GM06990 (cell line): ENCODE measurements at regions not wholly inside any gene's neighbourhood (a gene's known extent, or its start where the extent isn't known, plus 50 kb on each side); places are given as distances from the start of the nearest gene placed in this dataset.

Source experiments
- DNase-seq: peaks from one replicate; pipeline ENCODE4 v3.0.0-alpha.2; 2011; ENCODE audit not compliant: insufficient read length; ENCODE audit errors: extremely low read depth
- H3K27me3 ChIP-seq: replicated peaks from 2 replicates; pipeline ENCODE4 v1.6.0; 2011; ENCODE audit warnings: low read length; ENCODE audit not compliant: control insufficient read depth, insufficient read depth
- H3K36me3 ChIP-seq: 2 replicates; pipeline ENCODE4 v1.5.1; 2011; ENCODE audit warnings: low read length; ENCODE audit not compliant: control insufficient read depth, insufficient read depth
- H3K4me3 ChIP-seq: replicated peaks from 2 replicates; pipeline ENCODE4 v1.5.1; 2011; ENCODE audit warnings: low read depth, mild to moderate bottlenecking, control low read depth, low read length
- TF ChIP-seq, protein P1 (sequence below): IDR thresholded peaks from 2 replicates; pipeline ENCODE4 v1.5.1; 2011; ENCODE audit warnings: low read length, control low read depth, mild to moderate bottlenecking, inconsistent platforms; ENCODE audit not compliant: insufficient read depth, poor library complexity, severe bottlenecking

GRCh38 chr5:74296685-74297408, 343.7 kb downstream of the ENC1 start:
- Histone ChIP-seq H3K4me3 (no peak overlapping the region), H3K27me3 (no peaks in the 10 kb centered on the region), H3K36me3 (no peaks in the 10 kb centered on the region)
- TF ChIP-seq, protein P1, sequence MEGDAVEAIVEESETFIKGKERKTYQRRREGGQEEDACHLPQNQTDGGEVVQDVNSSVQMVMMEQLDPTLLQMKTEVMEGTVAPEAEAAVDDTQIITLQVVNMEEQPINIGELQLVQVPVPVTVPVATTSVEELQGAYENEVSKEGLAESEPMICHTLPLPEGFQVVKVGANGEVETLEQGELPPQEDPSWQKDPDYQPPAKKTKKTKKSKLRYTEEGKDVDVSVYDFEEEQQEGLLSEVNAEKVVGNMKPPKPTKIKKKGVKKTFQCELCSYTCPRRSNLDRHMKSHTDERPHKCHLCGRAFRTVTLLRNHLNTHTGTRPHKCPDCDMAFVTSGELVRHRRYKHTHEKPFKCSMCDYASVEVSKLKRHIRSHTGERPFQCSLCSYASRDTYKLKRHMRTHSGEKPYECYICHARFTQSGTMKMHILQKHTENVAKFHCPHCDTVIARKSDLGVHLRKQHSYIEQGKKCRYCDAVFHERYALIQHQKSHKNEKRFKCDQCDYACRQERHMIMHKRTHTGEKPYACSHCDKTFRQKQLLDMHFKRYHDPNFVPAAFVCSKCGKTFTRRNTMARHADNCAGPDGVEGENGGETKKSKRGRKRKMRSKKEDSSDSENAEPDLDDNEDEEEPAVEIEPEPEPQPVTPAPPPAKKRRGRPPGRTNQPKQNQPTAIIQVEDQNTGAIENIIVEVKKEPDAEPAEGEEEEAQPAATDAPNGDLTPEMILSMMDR: no peak
- DNase-seq: no peak

- Histone ChIP-seq H3K36me3 (no peaks in the 10 kb centered on the region), H3K27me3 (no peaks in the 10 kb centered on the region), H3K4me3 (no peak overlapping the region)
- no peak for DNase-seq
- TF ChIP-seq, protein P1: no peak
Measured at GRCh38 chr5:74295676-74296075, 344.9 kb downstream of the ENC1 start.

DNA sequence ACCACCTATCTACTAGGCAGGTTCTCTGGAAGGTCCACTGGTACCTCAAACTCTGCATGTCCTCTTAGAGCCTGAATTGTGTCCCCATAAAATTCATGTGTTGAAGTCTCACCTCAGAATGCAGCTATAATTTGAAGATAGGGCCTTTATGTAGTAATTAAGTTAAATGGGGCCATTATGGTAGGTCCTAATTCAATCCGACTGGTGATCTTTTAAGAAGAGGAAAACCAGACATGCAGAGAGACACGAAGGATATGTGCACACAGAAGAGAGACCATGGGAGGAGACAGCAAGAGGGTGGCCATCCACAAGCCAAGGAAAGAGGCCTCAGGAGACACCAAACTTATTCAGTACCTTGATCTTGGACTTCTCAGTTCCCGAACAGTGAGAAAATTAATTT, 345.4 kb downstream of the ENC1 start:
- DNase-seq: no peak
- H3K4me3 ChIP-seq: no peak overlapping the region
- no peaks in the 10 kb centered on the region for H3K36me3 ChIP-seq
- TF ChIP-seq, protein P1: no peak
- no peaks in the 10 kb centered on the region for H3K27me3 ChIP-seq

DNA sequence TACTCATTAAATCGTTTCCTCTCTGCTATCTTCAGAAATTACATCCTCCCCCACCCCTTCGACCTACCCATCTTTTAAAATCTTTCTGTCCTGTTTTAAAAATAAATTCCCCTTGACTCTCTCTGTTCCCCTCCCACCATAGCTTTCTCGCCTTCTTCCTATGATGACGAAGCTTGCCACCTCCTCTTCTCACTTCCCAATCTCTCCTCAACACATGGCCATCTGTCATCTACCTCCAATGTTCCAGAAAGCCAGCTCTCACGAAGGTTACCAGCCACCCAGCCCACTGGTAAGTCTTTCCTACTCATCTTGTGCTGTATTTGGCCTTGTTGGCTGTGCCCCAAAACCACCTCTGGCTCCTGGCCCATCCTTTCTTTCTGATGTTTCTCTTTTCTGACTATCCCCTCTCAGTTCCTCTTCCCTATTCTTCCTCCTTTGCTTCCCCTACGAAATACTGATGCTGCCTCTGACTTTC, 346.3 kb downstream of the ENC1 start:
- DNase-seq: peak; percentile 25
- no peaks in the 10 kb centered on the region for H3K36me3 ChIP-seq

DNA sequence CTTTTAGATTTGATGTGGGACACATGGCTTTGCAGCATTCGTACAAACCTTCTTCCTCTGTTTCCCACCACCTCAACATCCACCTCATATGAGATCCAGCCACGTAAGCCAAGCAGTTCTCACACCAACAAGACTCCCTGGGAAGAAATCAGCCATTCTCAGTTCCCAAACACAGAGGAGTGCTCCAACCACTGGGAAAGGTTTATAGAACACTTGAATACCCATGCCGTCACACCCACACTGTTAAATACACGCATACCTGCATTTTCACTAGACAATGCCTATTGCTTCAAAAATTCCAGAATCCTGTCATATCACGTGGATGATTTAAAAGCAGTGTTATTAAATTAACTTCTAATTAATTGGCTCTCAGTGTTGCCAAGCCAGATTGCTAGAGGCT, 347.3 kb downstream of the ENC1 start:
- TF ChIP-seq, protein P1: no peak
- no peak for DNase-seq
- Histone ChIP-seq H3K4me3 (no peak overlapping the region), H3K27me3 (no peaks in the 10 kb centered on the region), H3K36me3 (no peaks in the 10 kb centered on the region)

More for the DNA sequence above, 346.3 kb downstream of the ENC1 start:
- H3K27me3 ChIP-seq: no peaks in the 10 kb centered on the region
- H3K4me3 ChIP-seq: no peak overlapping the region
- TF ChIP-seq, protein P1: no peak
